ENCODE measurements at regions not wholly inside any gene's neighbourhood (a gene's known extent, or its start where the extent isn't known, plus 50 kb on each side); places are given as distances from the start of the nearest gene placed in this dataset.

DNA sequence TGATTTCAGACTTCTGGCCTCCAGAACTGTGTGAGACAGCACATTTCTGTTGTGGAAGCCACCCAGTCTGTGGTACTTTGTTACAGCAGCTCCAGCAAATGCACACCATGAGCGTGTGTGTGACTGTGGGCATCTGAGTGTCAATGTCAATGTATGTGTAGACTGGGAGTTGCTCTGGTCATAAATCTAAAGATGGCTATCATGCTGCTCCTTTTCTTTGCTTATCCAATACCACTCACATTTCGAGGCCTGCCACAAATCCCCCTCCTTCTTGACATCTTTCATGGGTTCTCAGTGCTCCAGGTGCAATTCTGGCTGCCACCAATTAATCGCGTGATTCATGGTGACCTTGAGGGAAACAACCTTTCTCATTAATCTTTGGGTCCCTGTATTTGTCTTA lies 141.2 kb downstream of the RWDD3 start:
- H3K9me3 Mint-ChIP-seq, result peaks cover 2% of the 10 kb centered on the region
- intact Hi-C loops (cut with DNase I, micrococcal nuclease), result no loop called here
- no peaks in the 10 kb centered on the region for H3K36me3 Mint-ChIP-seq (ENCODE audit: low read depth)
- ATAC-seq (ENCODE audit: poor library complexity) (no peak), DNase-seq (no peak)
- H3K27me3 Mint-ChIP-seq, result no peaks in the 10 kb centered on the region
- TF ChIP-seq CTCF (IDR thresholded peaks at IDR 0.05), result no peak
- ChIA-PET POLR2A (no interaction called here), CTCF (no interaction called here)
- no peak overlapping the region for H3K27ac Mint-ChIP-seq
- no peaks in the 10 kb centered on the region for H3K36me3 ChIP-seq (ENCODE audit: insufficient read depth, low read length)
- no peak overlapping the region for H3K27ac ChIP-seq (ENCODE audit: low read depth in 1 of 2, low read length in 2 of 2)
- H3K4me3 Mint-ChIP-seq, result no peak overlapping the region
- H3K4me1 ChIP-seq (ENCODE audit: insufficient read depth, low read length), result no peaks in the 10 kb centered on the region
- no peak overlapping the region for H3K4me3 ChIP-seq (ENCODE audit: low read length)
- peaks cover 0 to 7% of the 10 kb centered on the region in 2 experiments for H3K9me3 ChIP-seq (ENCODE audit: control insufficient read depth in 1 of 2, insufficient read depth in 1 of 2, low read length in 2 of 2)
- H3K4me1 Mint-ChIP-seq (ENCODE audit: low read depth), result no peaks in the 10 kb centered on the region
- peaks cover 0 to 2% of the 10 kb centered on the region in 2 experiments for H3K27me3 ChIP-seq (ENCODE audit: control insufficient read depth in 1 of 2, insufficient read depth in 2 of 2, low read length in 2 of 2)

DNA sequence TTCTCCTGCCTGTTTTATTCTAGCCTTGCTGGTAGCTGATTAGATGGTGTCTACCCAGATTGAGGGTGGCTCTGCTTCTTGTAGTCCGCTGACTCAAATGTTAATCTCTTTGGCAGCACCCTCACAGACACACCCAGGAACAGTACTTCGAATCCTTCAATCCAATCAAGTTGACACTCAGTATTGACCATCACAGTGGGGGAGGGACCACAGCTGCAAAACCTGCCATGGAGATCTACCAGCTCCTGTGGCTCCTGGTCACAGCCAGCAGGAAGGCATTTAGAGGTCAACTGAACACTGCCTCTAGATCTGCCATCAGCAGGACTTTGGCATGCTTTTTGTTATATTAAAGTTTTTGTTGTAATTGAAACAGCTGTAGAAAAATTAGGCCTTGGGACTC lies 146.9 kb downstream of the RWDD3 start:
- TF ChIP-seq CTCF (IDR thresholded peaks at IDR 0.05), result no peak
- no peak overlapping the region for H3K4me3 ChIP-seq (ENCODE audit: low read length)
- no peaks in the 10 kb centered on the region for H3K4me1 Mint-ChIP-seq (ENCODE audit: low read depth)
- no peak overlapping the region for H3K27ac Mint-ChIP-seq
- H3K9me3 Mint-ChIP-seq, result peaks cover 2% of the 10 kb centered on the region
- ATAC-seq (ENCODE audit: poor library complexity) (no peak), DNase-seq (no peak)
- peaks cover 0 to 7% of the 10 kb centered on the region in 2 experiments for H3K9me3 ChIP-seq (ENCODE audit: control insufficient read depth in 1 of 2, insufficient read depth in 1 of 2, low read length in 2 of 2)
- no peaks in the 10 kb centered on the region for H3K36me3 Mint-ChIP-seq (ENCODE audit: low read depth)
- ChIA-PET CTCF (no interaction called here), POLR2A (no interaction called here)
- no peaks in the 10 kb centered on the region for H3K4me1 ChIP-seq (ENCODE audit: insufficient read depth, low read length)
- intact Hi-C loops (cut with DNase I, micrococcal nuclease), result no loop called here
- peaks cover 0 to 3% of the 10 kb centered on the region in 2 experiments for H3K27me3 ChIP-seq (ENCODE audit: control insufficient read depth in 1 of 2, insufficient read depth in 2 of 2, low read length in 2 of 2)
- H3K27ac ChIP-seq (ENCODE audit: low read depth in 1 of 2, low read length in 2 of 2), result no peak overlapping the region
- no peaks in the 10 kb centered on the region for H3K36me3 ChIP-seq (ENCODE audit: insufficient read depth, low read length)
- no peak overlapping the region for H3K4me3 Mint-ChIP-seq
- no peaks in the 10 kb centered on the region for H3K27me3 Mint-ChIP-seq

DNA sequence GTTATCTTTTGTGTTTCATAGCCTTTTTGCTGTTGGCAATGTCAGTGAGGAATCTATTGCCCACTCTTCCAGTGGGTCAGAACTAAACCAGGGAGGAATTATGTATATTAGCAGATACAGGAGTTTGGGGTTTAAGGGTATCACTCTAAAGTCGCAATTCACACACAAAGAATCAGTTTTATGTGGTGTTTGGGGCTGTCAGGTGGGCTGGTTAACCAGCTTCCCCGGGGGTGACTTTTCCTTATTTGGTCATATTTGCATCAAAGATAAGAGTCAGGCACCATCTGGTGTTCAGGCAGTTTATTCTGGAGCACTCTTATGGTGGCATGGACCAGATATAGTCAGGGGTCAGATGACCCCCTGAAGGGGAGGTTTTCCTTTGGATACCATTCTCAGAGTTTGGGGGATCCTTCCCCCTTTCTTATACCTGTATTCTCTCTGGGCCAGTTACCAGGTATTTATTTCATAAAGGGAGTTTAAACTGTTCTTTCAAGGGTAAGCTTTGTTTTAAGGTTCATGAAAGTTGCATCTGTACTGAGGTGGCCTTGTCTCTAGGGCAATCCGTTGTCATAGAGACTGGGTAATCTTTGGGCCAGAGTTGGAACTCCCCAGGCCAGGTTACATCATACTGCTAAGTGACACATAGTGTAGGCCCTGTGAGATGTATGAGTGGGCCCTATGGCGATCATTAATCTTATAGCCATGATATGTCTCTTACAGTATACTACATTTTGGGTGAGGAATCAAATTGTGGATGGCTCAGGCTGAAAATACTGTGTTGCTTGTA lies 148.2 kb downstream of the RWDD3 start:
- DNase-seq (no peak), ATAC-seq (ENCODE audit: poor library complexity) (no peak)
- H3K36me3 ChIP-seq (ENCODE audit: insufficient read depth, low read length), result no peaks in the 10 kb centered on the region
- no peak for TF ChIP-seq CTCF (IDR thresholded peaks at IDR 0.05)
- H3K4me3 Mint-ChIP-seq, result no peak overlapping the region
- ChIA-PET POLR2A (no interaction called here), CTCF (no interaction called here)
- no peaks in the 10 kb centered on the region for H3K4me1 ChIP-seq (ENCODE audit: insufficient read depth, low read length)
- intact Hi-C loops (cut with DNase I, micrococcal nuclease), result no loop called here
- H3K36me3 Mint-ChIP-seq (ENCODE audit: low read depth), result no peaks in the 10 kb centered on the region
- peaks cover 0 to 3% of the 10 kb centered on the region in 2 experiments for H3K27me3 ChIP-seq (ENCODE audit: control insufficient read depth in 1 of 2, insufficient read depth in 2 of 2, low read length in 2 of 2)
- peaks cover 0 to 7% of the 10 kb centered on the region in 2 experiments for H3K9me3 ChIP-seq (ENCODE audit: control insufficient read depth in 1 of 2, insufficient read depth in 1 of 2, low read length in 2 of 2)
- no peaks in the 10 kb centered on the region for H3K27me3 Mint-ChIP-seq
- no peak overlapping the region for H3K27ac Mint-ChIP-seq
- no peaks in the 10 kb centered on the region for H3K4me1 Mint-ChIP-seq (ENCODE audit: low read depth)
- H3K9me3 Mint-ChIP-seq, result peaks cover 2% of the 10 kb centered on the region
- H3K4me3 ChIP-seq (ENCODE audit: low read length), result no peak overlapping the region
- H3K27ac ChIP-seq (ENCODE audit: low read depth in 1 of 2, low read length in 2 of 2), result no peak overlapping the region
